Memory B cell (primary cell): ENCODE measurements at regions not wholly inside any gene's neighbourhood (a gene's known extent, or its start where the extent isn't known, plus 50 kb on each side); places are given as distances from the start of the nearest gene placed in this dataset.

ENCODE experiments used
- ATAC-seq: fragments of 150-1000 bp; cut with Tn5 transposase; 2 replicates; pipeline ENCODE4 v1.10.0; 2021; ENCODE audit warnings: low read depth, mild to moderate bottlenecking, moderate library complexity
- DNase-seq, 2 donors: peaks; one replicate each; pipeline ENCODE4 v3.0.0; 2022; ENCODE audit warnings: low spot score in 2 of 2
- H3K27ac Mint-ChIP-seq: one replicate; pipeline ENCODE4 v1.8.0; 2022; ENCODE audit warnings: mild to moderate bottlenecking, moderate library complexity, mixed read lengths
- H3K27me3 Mint-ChIP-seq: one replicate; pipeline ENCODE4 v1.8.0; 2022; ENCODE audit warnings: mixed read lengths
- H3K36me3 Mint-ChIP-seq: one replicate; pipeline ENCODE4 v1.8.0; 2022; ENCODE audit warnings: mild to moderate bottlenecking, mixed read lengths
- H3K4me1 Mint-ChIP-seq: one replicate; pipeline ENCODE4 v1.8.0; 2022; ENCODE audit warnings: mixed read lengths
- H3K4me3 Mint-ChIP-seq: one replicate; pipeline ENCODE4 v1.8.0; 2022; ENCODE audit warnings: mild to moderate bottlenecking, moderate library complexity, mixed read lengths
- H3K9me3 Mint-ChIP-seq: one replicate; pipeline ENCODE4 v1.8.0; 2022; ENCODE audit warnings: mixed read lengths

DNA sequence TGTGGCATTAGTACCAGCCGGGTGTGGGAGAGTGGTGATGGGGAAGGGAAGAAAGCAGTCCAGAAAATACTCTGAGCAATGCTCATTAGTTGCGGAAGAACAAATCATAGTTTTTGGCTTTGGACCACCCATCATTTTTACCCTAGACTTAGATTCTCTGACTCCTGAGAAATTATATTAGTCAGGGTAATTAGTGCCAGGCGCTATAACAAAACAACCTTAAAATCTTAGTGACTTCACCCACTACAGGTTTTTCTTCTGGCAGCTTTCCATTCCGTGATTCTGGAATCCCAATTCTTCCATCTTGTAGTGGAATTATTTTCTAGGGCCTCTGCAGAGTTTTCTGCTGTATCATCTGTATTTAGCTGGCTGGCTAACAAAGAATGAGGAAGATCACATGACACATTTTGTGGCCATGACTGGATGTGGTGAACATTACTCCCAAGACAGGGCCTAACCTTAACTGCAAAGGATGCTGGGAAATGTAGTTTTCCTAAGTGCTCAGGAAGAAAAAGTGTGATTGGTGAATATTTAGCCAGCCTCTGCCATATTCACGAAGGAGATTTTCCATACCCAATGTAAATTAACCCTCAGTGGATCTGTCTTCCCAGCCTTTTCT is 373.0 kb upstream of the MEF2C start:
- ATAC-seq (peak; percentile 76), DNase-seq (no peak)
- Mint-ChIP-seq H3K36me3 (no peaks in the 10 kb centered on the region), H3K4me3 (no peak overlapping the region), H3K4me1 (peaks cover 3% of the 10 kb centered on the region), H3K9me3 (no peaks in the 10 kb centered on the region), H3K27me3 (no peaks in the 10 kb centered on the region), H3K27ac (no peak overlapping the region)

- Mint-ChIP-seq H3K36me3 (no peaks in the 10 kb centered on the region), H3K4me3 (no peak overlapping the region), H3K27me3 (no peaks in the 10 kb centered on the region), H3K9me3 (no peaks in the 10 kb centered on the region), H3K27ac (no peak overlapping the region), H3K4me1 (peaks cover 3% of the 10 kb centered on the region)
- ATAC-seq: no peak
- DNase-seq: no peak
Observed at GRCh38 chr5:89253666-89254352, 370.8 kb upstream of the MEF2C start.

GRCh38 chr5:89246864-89247263 is 363.9 kb upstream of the MEF2C start:
- H3K9me3 Mint-ChIP-seq: no peaks in the 10 kb centered on the region
- no peaks in the 10 kb centered on the region for H3K4me1 Mint-ChIP-seq
- H3K4me3 Mint-ChIP-seq: no peak overlapping the region
- H3K27me3 Mint-ChIP-seq: no peaks in the 10 kb centered on the region
- ATAC-seq (no peak), DNase-seq (no peak)
- no peaks in the 10 kb centered on the region for H3K36me3 Mint-ChIP-seq
- H3K27ac Mint-ChIP-seq: no peak overlapping the region

DNA sequence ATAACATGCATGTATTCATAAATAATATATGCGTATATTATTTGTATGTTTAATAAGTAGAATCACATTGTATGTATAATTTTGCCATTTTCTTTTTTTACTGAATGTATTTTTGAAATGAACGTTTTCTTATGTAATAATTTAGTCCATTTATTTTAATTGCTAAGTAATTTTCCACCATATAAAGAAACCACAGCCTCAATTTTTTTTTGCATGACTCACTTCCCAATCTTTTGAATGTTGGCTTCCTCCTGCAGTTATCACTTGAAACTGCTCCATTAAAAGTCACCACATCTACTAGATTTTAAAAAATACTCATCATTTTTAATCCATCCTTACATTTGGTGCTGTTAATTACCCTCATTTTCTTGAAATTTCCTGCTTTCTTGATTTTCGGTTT is 363.3 kb upstream of the MEF2C start:
- Mint-ChIP-seq H3K4me3 (no peak overlapping the region), H3K27me3 (no peaks in the 10 kb centered on the region), H3K9me3 (no peaks in the 10 kb centered on the region), H3K4me1 (no peaks in the 10 kb centered on the region), H3K27ac (no peak overlapping the region), H3K36me3 (no peaks in the 10 kb centered on the region)
- DNase-seq: no peak
- ATAC-seq: no peak

- no peaks in the 10 kb centered on the region for H3K9me3 Mint-ChIP-seq
- no peaks in the 10 kb centered on the region for H3K4me1 Mint-ChIP-seq
- no peak overlapping the region for H3K27ac Mint-ChIP-seq
- DNase-seq (no peak), ATAC-seq (no peak)
- no peak overlapping the region for H3K4me3 Mint-ChIP-seq
- no peaks in the 10 kb centered on the region for H3K27me3 Mint-ChIP-seq
- H3K36me3 Mint-ChIP-seq: no peaks in the 10 kb centered on the region
Observed at GRCh38 chr5:89243611-89244010, 360.6 kb upstream of the MEF2C start.

- H3K27me3 Mint-ChIP-seq: no peaks in the 10 kb centered on the region
- no peaks in the 10 kb centered on the region for H3K4me1 Mint-ChIP-seq
- H3K4me3 Mint-ChIP-seq: no peak overlapping the region
- ATAC-seq (no peak), DNase-seq (no peak)
- H3K36me3 Mint-ChIP-seq: no peaks in the 10 kb centered on the region
- H3K9me3 Mint-ChIP-seq: no peaks in the 10 kb centered on the region
- no peak overlapping the region for H3K27ac Mint-ChIP-seq
Observed at GRCh38 chr5:89241186-89241585, 358.2 kb upstream of the MEF2C start.

DNA sequence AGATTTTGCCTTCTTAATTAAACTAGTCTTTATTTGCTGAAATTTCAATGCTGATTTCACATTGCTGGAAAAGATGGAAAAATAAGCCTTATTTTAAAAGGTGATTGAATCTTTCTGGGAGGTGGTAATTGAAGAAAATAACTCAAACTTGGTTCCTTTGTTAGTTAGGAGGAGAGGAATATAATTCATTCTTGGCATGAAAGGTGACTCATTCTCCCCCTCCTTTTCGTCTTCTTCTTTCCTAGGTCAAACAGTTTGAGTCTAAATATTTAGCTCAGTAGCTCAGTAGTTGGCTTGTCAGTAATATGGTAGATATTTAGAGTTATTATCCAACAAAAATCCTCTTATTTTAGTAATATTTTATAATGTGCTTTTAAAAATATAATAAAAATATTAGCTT is 353.9 kb upstream of the MEF2C start:
- H3K4me3 Mint-ChIP-seq: no peak overlapping the region
- no peak overlapping the region for H3K27ac Mint-ChIP-seq
- DNase-seq (no peak), ATAC-seq (no peak)
- H3K27me3 Mint-ChIP-seq: no peaks in the 10 kb centered on the region
- H3K4me1 Mint-ChIP-seq: peaks cover 5% of the 10 kb centered on the region
- no peaks in the 10 kb centered on the region for H3K36me3 Mint-ChIP-seq
- H3K9me3 Mint-ChIP-seq: no peaks in the 10 kb centered on the region

GRCh38 chr5:89233462-89233861 is 350.5 kb upstream of the MEF2C start:
- DNase-seq: no peak
- Mint-ChIP-seq H3K27ac (no peak overlapping the region), H3K4me3 (no peak overlapping the region), H3K9me3 (peaks cover under 1% of the 10 kb centered on the region), H3K27me3 (no peaks in the 10 kb centered on the region), H3K36me3 (peaks cover under 1% of the 10 kb centered on the region), H3K4me1 (peaks cover 7% of the 10 kb centered on the region)
- ATAC-seq: no peak

DNA sequence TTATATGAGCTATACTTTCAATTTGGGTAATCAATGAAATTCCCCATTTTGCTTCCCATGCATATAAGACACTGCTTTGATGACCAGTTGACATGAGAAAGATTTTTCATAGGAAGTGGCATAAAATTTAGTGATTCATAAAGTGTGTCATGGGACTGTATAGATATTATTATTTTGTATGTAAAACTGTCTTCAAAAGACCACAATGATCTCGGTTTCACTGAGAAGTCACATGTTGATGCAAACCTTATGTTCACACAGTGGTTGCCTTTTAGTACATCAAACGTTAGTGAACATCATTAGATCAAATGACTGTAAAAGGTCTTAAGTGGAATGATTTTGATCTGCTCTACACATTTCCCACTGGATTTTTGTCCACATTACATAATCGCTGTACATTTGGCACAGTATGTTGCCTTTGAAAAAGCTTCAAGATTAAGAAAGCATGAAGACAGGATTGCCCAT is 349.2 kb upstream of the MEF2C start:
- peaks cover 7% of the 10 kb centered on the region for H3K9me3 Mint-ChIP-seq
- no peak for ATAC-seq
- no peak overlapping the region for H3K27ac Mint-ChIP-seq
- H3K36me3 Mint-ChIP-seq: peaks cover 5% of the 10 kb centered on the region
- no peak for DNase-seq
- peaks cover 7% of the 10 kb centered on the region for H3K4me1 Mint-ChIP-seq
- no peak overlapping the region for H3K4me3 Mint-ChIP-seq
- no peaks in the 10 kb centered on the region for H3K27me3 Mint-ChIP-seq

- peaks cover 10% of the 10 kb centered on the region for H3K9me3 Mint-ChIP-seq
- no peak overlapping the region for H3K27ac Mint-ChIP-seq
- H3K36me3 Mint-ChIP-seq: peaks cover 5% of the 10 kb centered on the region
- peaks cover 7% of the 10 kb centered on the region for H3K4me1 Mint-ChIP-seq
- ATAC-seq: no peak
- no peak overlapping the region for H3K4me3 Mint-ChIP-seq
- H3K27me3 Mint-ChIP-seq: no peaks in the 10 kb centered on the region
- no peak for DNase-seq
Observed at GRCh38 chr5:89230178-89230577, 347.2 kb upstream of the MEF2C start.

DNA sequence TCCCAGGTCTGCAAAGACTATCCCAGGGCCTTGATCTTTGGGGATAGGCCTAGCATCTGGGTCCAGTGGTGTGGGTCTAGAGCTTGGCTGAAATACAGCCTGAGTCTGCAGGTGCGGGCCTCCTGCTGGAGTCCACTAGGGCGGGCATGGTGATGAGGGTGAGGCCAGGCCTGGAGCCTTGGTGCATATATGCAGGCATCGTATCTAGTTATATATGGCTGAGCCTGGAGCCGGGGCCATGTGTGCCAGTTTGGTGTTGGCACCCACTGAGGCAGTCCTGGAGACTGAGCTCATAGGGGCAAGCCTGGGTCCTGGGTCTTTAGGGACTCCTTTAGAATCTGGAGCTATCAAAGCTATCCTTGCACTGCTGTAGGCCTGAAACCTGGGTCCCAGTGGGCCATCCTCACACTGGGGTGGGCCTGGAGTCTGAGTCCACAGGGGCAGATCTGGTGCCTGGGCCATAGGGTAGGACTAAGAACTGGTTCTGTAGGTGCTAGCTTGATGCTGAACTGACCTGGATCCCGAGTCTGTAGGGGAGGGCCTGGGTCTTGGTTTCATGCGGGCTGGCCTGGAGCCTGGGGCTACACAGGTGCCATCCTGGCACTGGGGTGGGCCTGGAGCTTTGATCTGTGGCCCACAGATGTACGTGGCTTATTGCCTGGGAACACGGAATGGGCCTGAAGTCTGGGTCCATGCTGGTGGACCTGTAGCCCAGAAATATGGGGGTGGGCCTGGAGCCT is 346.5 kb upstream of the MEF2C start:
- H3K4me1 Mint-ChIP-seq: peaks cover 7% of the 10 kb centered on the region
- H3K36me3 Mint-ChIP-seq: peaks cover 5% of the 10 kb centered on the region
- H3K4me3 Mint-ChIP-seq: no peak overlapping the region
- no peak overlapping the region for H3K27ac Mint-ChIP-seq
- no peaks in the 10 kb centered on the region for H3K27me3 Mint-ChIP-seq
- peaks cover 10% of the 10 kb centered on the region for H3K9me3 Mint-ChIP-seq
- ATAC-seq (no peak), DNase-seq (no peak)

DNA sequence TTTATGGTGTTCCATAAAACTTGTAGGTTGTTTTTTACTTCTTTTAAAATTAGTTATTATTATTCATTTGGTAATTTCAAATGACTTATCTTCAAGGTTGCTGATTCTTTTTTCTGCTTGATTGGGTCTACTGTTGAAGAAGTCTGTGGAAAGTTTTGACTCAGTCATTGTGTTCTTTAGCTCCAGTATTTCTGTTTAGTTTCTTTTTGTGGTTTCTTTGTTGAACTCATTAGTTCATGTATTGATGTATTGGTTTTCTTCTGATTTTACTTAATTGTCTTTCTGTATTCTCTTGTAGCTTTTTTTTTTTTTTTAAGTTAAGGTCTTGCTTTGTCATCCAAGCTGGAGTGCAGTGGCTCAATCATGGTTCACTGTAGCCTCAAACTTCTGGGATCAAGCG is 345.4 kb upstream of the MEF2C start:
- Mint-ChIP-seq H3K27me3 (no peaks in the 10 kb centered on the region), H3K4me3 (no peak overlapping the region), H3K27ac (no peak overlapping the region), H3K9me3 (peaks cover 10% of the 10 kb centered on the region), H3K4me1 (peaks cover 7% of the 10 kb centered on the region), H3K36me3 (peaks cover 5% of the 10 kb centered on the region)
- DNase-seq (no peak), ATAC-seq (no peak)

GRCh38 chr5:89218364-89218763 is 335.4 kb upstream of the MEF2C start:
- no peak overlapping the region for H3K27ac Mint-ChIP-seq

DNA sequence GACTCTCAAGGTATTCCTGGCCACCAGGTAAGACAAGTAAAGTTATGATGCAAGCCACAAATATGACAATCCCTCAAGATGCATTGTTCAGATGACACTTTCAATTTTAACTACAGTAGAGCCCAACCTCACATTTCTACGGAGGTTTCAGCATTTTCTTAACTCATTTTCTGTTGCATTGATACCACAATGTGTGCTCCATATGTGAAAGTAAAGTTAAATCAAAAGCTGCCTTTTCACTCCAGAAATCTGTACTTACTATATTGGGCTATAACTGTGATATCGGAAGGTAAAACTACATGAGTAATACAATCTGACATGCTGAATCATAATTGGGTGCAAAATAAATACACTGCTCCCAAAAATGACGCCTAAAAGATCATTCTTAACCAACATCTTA is 333.6 kb upstream of the MEF2C start:
- no peak for DNase-seq
- H3K9me3 Mint-ChIP-seq: peaks cover 2% of the 10 kb centered on the region
- H3K36me3 Mint-ChIP-seq: peaks cover 2% of the 10 kb centered on the region
- H3K4me1 Mint-ChIP-seq: no peaks in the 10 kb centered on the region
- H3K4me3 Mint-ChIP-seq: no peak overlapping the region
- no peaks in the 10 kb centered on the region for H3K27me3 Mint-ChIP-seq
- no peak for ATAC-seq
- H3K27ac Mint-ChIP-seq: no peak overlapping the region

More at GRCh38 chr5:89218364-89218763, 335.4 kb upstream of the MEF2C start:
- Mint-ChIP-seq H3K27me3 (no peaks in the 10 kb centered on the region), H3K36me3 (peaks cover 2% of the 10 kb centered on the region), H3K4me1 (no peaks in the 10 kb centered on the region), H3K4me3 (no peak overlapping the region), H3K9me3 (peaks cover 2% of the 10 kb centered on the region)
- DNase-seq: no peak
- no peak for ATAC-seq
